ENCODE measurements at regions not wholly inside any gene's neighbourhood (a gene's known extent, or its start where the extent isn't known, plus 50 kb on each side); places are given as distances from the start of the nearest gene placed in this dataset.
"Not testable (repeated sequence)": the region's sequence is repeated elsewhere in the genome, so short reads cannot be mapped to it uniquely, and the experiment has no call there.

DNA sequence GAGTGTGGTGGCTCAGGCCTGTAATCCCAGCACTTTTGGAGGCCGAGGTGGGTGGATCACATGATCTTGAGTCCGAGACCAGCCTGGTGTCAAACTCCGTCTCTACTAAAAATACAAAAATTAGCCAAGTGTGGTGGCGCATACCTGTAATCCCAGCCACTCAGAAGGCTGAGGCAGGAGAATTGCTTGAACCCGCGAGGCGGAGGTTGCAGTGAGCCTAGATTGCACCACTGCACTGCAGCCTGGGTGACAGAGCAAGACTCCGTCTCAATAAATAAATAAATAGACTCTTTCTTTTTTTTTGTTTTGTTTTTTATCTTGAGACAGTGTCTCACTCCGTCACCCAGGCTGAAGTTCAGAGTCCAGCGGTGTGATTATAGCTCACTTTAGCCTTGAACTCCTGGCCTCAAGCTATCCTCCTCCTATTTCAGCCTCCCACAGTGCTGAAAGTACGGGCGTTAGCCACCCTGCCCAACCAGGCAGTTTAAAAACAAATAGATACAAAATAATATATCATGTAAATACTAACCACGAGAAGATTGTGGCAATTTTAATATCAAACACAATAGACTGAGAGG lies 1158.0 kb upstream of the TMEFF2 start:
- POLR2A ChIA-PET; H3K27ac ChIP-seq (ENCODE audit: extremely low read depth, low read depth, low read length); H3K36me3 ChIP-seq (ENCODE audit: control insufficient read depth in 2 of 2, insufficient read depth in 1 of 2, low read length in 2 of 2); H3K4me1 ChIP-seq (ENCODE audit: control insufficient read depth, insufficient read depth, low read length); CTCF ChIA-PET; H3K9me3 ChIP-seq (ENCODE audit: control insufficient read depth, insufficient read depth, low read depth, low read length); H3K4me3 ChIP-seq (ENCODE audit: low read depth, low read length): not testable (repeated sequence)

- Histone ChIP-seq H3K4me3 (ENCODE audit: low read depth, low read length) (no peak overlapping the region), H3K27ac (ENCODE audit: extremely low read depth, low read depth, low read length) (no peak overlapping the region), H3K4me1 (ENCODE audit: control insufficient read depth, insufficient read depth, low read length) (no peaks in the 10 kb centered on the region), H3K36me3 (ENCODE audit: control insufficient read depth in 2 of 2, insufficient read depth in 1 of 2, low read length in 2 of 2) (no peaks in the 10 kb centered on the region), H3K9me3 (ENCODE audit: control insufficient read depth, insufficient read depth, low read depth, low read length) (no peaks in the 10 kb centered on the region)
- POLR2A ChIA-PET: no interaction called here
- CTCF ChIA-PET: interaction anchor here (0.6 kb wide), 1 partner anchor 26 kb away, joined by 4 read pairs; no protein-coding TSS in a partner anchor
- TF ChIP-seq ZFP69B (tag by site-specific recombination; IDR thresholded peaks at IDR 0.05): no peak
- TF ChIP-seq GLIS2 (tag by site-specific recombination; IDR thresholded peaks at IDR 0.05): no peak
- no peak for TF ChIP-seq SETDB1 (IDR thresholded peaks at IDR 0.05; ENCODE audit: insufficient read length, low read length)
- no peak for TF ChIP-seq ZNF311 (tag by site-specific recombination; IDR thresholded peaks at IDR 0.05; ENCODE audit: borderline replicate concordance)
- no peak for TF ChIP-seq ZNF175 (tag by site-specific recombination; IDR thresholded peaks at IDR 0.05)
- no peak for TF ChIP-seq ZNF366 (tag by site-specific recombination; conservative IDR thresholded peaks at IDR 0.05)
Measured at GRCh38 chr2:193350509-193350908, 1155.8 kb upstream of the TMEFF2 start.

DNA sequence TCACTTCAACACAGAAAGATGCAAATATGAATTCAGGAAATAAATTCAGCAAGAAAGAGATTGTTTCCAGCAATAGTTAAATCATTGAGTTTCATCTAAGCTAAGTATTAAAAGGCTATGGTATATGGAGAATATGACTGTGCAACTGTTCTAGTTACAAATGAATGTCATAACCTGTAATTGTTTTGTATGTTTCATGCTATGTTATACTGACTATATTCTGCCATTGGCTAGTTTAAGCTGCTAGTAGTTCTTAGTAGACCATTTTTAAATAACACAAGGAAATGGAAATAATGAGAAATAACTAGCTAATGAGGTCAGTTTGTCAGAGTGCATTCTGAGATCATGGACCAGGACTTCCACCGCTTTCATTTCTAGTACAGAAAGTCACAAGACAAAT lies 1154.9 kb upstream of the TMEFF2 start:
- Histone ChIP-seq H3K27ac (ENCODE audit: extremely low read depth, low read depth, low read length) (no peak overlapping the region), H3K9me3 (ENCODE audit: control insufficient read depth, insufficient read depth, low read depth, low read length) (no peaks in the 10 kb centered on the region), H3K36me3 (ENCODE audit: control insufficient read depth in 2 of 2, insufficient read depth in 1 of 2, low read length in 2 of 2) (no peaks in the 10 kb centered on the region), H3K4me1 (ENCODE audit: control insufficient read depth, insufficient read depth, low read length) (no peaks in the 10 kb centered on the region), H3K4me3 (ENCODE audit: low read depth, low read length) (no peak overlapping the region)
- POLR2A ChIA-PET: no interaction called here
- CTCF ChIA-PET: no interaction called here
- TF ChIP-seq HIC1 (tag by site-specific recombination; IDR thresholded peaks at IDR 0.05): no peak
- no peak for TF ChIP-seq ZNF658 (tag by site-specific recombination; IDR thresholded peaks at IDR 0.05)
- no peak for TF ChIP-seq ZBTB8A (tag by site-specific recombination; IDR thresholded peaks at IDR 0.05)
- no peak for TF ChIP-seq ZNF292 (tag by site-specific recombination; IDR thresholded peaks at IDR 0.05; ENCODE audit: borderline replicate concordance, low read depth)
- TF ChIP-seq ZNF23 (tag by site-specific recombination; IDR thresholded peaks at IDR 0.05; ENCODE audit: borderline replicate concordance): no peak
- no peak for TF ChIP-seq ZSCAN16 (tag by site-specific recombination; IDR thresholded peaks at IDR 0.05)
- TF ChIP-seq ZNF501 (tag by site-specific recombination; IDR thresholded peaks at IDR 0.05): no peak
- no peak for TF ChIP-seq ZNF37A (tag by site-specific recombination; IDR thresholded peaks at IDR 0.05)

DNA sequence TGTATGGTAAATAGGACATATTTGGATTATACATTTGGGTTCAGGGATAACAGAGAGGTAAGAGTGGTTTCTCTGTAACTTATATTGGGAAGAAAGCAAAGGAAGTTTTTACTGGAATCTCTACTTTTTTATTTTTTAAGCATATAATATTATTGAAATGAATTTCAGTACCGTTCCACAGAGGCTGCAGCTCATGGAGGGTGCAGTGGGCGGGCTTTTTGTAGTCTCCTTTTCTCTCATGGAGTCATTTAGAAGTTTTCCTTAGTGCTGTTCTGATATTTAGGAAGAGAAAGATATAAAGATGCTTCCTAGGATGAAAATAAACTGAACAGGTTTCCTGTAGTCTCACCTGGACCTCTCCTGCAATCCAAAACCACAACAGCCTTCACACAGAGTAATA lies 1153.3 kb upstream of the TMEFF2 start:
- ChIA-PET POLR2A (no interaction called here), CTCF (interaction anchor here (0.8 kb wide), 1 partner anchor 11 kb away, joined by 3 read pairs; no protein-coding TSS in a partner anchor)
- no peak overlapping the region for H3K27ac ChIP-seq (ENCODE audit: extremely low read depth, low read depth, low read length)
- H3K36me3 ChIP-seq (ENCODE audit: control insufficient read depth in 2 of 2, insufficient read depth in 1 of 2, low read length in 2 of 2): no peaks in the 10 kb centered on the region
- no peak overlapping the region for H3K4me3 ChIP-seq (ENCODE audit: low read depth, low read length)
- no peaks in the 10 kb centered on the region for H3K4me1 ChIP-seq (ENCODE audit: control insufficient read depth, insufficient read depth, low read length)
- H3K9me3 ChIP-seq (ENCODE audit: control insufficient read depth, insufficient read depth, low read depth, low read length): no peaks in the 10 kb centered on the region
- no peak for TF ChIP-seq KLF8 (tag by site-specific recombination; IDR thresholded peaks at IDR 0.05)
- TF ChIP-seq ZNF600 (tag by site-specific recombination; IDR thresholded peaks at IDR 0.05): no peak
- no peak for TF ChIP-seq RBAK (tag by site-specific recombination; IDR thresholded peaks at IDR 0.05)
- TF ChIP-seq ZNF366 (tag by site-specific recombination; conservative IDR thresholded peaks at IDR 0.05): no peak
- TF ChIP-seq ATF2 (tag by site-specific recombination; IDR thresholded peaks at IDR 0.05; ENCODE audit: low read depth): no peak
- TF ChIP-seq ZNF354C (tag by site-specific recombination; IDR thresholded peaks at IDR 0.05; ENCODE audit: borderline replicate concordance, low read depth): no peak
- TF ChIP-seq ZNF707 (tag by site-specific recombination; IDR thresholded peaks at IDR 0.05): no peak
- TF ChIP-seq ZNF514 (tag by site-specific recombination; IDR thresholded peaks at IDR 0.05): no peak
- TF ChIP-seq ZNF202 (tag by site-specific recombination; IDR thresholded peaks at IDR 0.05; ENCODE audit: borderline replicate concordance): no peak
- no peak for TF ChIP-seq ZNF114 (tag by site-specific recombination; IDR thresholded peaks at IDR 0.05)
